HG02610 (cell line): ENCODE measurements at regions not wholly inside any gene's neighbourhood (a gene's known extent, or its start where the extent isn't known, plus 50 kb on each side); places are given as distances from the start of the nearest gene placed in this dataset.
"Not testable (repeated sequence)": the region's sequence is repeated elsewhere in the genome, so short reads cannot be mapped to it uniquely, and the experiment has no call there.

ENCODE experiments used
- ATAC-seq: cut with Tn5 transposase; IDR thresholded peaks from one replicate; pipeline ENCODE4 v1.9.1; 2021; ENCODE audit warnings: mild to moderate bottlenecking, moderate library complexity; ENCODE audit not compliant: unreplicated experiment

DNA sequence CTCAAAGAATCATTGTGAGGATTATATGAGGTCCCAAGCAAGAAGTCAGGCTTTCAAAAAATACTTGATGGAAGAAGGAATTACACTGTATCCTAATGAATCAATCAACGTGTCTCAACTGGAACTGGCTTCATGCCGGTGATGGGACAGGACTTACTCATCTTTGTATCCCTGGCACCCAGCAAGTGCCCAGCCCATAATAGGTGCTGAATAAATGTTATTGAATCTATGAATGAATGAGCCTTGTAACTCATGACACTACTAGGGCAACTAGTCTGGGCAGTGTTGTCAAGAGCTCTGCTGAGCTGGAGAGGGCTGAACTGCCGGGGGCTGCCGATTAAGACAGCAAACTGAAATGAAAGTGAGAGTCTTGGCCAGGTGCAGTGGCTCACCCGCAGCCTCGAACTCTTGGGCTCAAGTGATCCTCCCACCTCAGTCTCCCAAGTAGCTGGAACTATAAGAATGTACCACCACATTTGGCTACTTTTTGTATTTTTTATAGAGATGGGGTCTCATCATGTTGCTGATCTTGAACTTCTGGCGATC, 87.2 kb upstream of the KIF5B start:
- ATAC-seq: no peak

DNA sequence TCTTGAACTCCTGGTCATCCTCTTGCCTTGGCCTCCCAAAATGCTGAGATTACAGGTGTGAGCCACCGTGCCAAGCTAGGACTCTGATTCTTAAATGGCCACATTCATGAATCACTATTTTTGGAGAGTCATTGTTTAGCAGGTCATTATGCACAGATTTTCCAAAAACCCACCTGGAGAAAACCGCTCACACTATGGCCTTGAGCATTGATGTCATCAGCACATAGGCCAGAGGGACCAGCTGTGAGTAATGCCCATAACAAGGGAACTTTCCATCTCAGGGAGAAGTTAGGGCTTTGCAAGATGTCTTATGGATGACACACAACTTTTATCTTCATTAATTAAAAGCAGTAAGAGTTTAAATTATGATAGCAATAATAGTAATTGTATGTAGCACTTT, 86.4 kb upstream of the KIF5B start:
- ATAC-seq: no peak

DNA sequence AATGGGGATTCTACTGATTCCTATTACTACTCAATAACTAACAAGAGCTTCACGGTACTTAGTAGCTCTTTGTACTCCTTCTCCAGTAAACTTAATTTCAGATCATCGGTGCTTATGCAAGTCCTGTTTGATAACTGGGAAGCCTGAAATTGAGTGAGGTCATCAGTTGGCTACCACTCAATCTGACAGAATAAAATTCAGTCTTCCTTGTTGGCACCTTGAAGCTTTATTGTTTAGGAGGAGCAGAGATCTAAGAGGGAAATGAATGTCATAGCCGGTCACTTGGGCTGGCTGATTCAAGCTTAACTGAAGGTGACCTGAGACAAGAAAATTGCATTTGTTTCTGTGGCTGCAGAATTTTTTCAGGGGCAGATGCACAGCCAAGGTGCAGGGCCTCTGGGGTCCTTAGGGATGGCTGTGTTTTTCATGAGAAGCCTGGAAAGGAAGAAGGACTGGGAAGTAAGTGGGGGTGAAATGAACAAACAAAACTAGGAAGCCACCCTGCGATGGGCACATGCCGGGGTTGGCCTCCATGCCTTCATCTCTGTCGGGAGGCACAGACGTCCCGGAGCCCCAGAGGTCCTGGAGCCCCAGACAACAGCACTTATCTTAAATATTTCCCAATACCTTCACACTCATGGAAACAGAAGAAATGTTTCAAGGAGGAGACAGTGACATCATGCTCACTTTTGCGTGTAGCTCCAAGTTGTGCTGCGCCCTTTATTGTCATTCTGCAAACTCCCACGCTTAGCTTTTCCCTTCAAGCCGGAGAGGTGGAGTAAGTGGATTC, 85.0 kb upstream of the KIF5B start:
- no peak for ATAC-seq

DNA sequence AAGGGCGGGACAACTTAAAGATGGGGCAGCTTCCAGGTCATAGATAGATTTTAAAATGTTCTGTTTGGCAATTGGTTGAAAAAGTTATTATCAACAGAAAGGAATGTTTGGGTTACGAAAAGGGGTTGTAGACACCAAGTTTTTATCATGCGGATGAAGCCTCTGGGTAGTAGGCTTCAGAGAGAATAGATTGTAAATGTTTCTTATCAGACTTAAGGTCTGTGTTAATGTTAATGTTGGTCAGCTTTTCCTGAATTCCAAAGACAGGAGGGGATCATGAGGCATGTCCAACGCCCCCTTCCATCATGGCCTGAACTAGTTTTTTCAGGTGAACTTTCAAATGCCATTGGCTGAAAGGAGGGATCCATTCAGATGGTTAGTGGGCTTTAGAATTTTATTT, 84.2 kb upstream of the KIF5B start:
- ATAC-seq: no peak

DNA sequence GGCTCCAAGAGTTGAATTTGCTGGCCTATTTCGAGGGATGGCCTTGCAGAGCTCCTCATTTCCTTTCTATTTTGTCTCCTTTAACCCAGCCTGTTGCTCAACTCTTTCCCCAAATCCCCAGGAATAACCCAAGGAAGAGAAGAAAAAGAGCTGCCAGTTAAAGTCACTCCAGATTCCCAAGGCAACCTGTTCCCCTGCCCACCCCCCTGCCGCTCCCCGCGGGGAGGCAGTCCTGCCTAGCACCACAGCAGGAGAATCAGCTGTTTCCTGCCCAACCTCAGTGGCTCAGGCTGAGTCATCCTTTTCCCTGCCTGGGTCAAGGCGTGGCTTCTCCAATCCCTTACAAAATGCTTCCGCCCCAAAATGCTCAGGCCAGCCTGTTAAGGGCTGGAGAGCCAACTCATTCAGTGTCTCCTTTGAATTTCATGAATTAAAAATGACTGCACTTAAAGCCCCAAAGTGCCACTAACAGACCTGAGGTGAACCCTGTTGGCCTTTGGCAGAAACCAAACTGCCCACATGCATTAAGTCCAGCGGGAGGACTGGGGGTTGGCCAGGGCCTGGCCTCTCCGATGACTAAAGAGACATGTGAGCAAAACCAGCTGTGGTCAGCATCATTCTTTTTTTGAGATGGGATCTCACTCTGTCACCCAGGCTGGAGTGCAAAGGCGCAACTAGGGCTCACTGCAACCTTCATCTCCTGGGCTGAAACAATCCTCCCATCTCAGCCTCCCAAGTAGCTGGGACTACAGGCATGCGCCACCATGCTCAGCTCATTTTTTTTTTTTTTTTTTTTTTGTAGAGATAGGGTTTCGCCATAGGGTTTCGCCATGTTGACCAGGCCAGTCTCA, 83.2 kb upstream of the KIF5B start:
- no peak for ATAC-seq

DNA sequence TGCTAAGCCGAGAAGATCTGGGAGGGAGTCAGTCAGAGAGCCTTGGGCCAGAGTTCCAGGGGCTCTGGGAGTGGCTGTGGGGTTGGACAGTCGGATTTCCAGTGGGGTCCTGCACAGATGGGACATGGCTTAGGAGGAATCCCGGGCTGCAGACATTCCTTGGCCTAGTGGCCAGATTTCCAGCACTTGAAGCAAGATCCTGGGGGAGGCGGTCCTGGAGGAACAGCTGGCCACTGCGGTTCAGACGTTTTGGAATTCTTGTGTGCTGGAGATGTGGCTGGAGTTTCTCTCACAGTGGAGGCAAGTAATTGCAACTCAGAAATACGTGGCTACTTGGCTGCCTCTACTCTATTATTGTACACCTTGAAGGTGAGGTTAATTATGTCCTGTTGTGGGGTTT, 80.7 kb upstream of the KIF5B start:
- not testable (repeated sequence) for ATAC-seq

DNA sequence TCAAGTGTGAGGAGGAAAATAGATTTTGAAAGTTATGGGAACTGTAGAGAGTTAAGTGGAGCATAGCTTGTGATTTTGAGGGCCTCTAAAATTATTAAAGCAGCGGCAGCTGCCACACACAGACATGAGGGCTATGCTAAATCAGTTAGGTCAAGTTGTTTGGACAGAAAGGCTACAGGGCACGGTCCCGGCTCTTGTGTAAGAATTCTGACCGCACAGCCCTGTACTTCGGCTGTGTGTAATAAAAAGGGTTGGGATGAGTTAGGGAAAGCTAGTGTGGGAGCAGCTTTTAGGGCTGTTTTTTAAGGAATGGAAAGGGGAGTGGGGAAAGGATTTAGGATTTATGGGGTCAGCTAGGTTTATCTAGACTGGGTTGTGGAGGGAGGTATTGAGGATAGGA, 79.6 kb upstream of the KIF5B start:
- ATAC-seq: not testable (repeated sequence)

DNA sequence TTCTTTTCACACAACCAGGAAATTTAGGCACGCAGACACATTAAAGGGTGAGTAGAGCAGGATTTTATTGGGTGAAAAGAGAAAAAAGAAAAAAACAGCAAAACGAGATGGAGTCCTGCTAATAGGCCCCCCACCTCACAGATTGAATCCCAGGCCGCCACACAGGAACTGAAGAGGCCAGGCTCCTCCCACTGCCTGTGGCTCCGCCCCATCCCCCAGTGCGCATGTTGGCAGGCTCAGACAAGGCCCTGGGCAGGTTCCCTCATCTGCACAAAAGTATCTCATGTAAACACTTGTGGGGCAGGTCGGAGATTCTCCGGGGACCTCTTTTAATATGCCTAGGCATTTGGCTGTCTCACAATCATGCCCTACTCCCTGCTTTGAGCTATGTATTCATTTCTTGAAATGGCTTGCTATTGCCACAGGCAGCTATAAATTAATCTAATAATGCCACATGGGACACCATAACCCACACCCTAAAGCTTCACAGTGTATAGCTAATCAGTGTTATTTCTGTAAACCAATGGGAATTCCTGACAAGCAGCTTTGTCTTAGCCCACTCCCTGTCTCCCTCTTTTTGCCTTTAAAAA, 76.2 kb upstream of the KIF5B start:
- no peak for ATAC-seq

DNA sequence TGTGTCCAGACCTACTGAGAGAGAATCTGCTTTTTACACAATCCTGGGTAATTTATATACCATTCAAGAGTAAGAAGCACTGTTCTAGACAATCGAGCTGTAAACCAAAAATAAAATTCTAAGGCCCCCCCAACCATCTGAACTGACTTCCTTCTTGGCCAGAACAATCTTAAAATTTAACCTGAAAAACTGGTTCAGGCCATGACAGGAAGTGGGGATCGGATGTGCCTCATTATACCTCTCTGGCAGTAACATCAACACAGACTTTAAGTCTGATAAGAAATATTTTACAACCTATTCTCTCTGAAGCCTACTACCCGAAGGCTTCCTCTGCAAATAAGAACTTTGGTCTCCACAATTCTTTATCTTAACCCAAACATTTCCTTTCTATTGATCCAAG, 75.2 kb upstream of the KIF5B start:
- no peak for ATAC-seq

DNA sequence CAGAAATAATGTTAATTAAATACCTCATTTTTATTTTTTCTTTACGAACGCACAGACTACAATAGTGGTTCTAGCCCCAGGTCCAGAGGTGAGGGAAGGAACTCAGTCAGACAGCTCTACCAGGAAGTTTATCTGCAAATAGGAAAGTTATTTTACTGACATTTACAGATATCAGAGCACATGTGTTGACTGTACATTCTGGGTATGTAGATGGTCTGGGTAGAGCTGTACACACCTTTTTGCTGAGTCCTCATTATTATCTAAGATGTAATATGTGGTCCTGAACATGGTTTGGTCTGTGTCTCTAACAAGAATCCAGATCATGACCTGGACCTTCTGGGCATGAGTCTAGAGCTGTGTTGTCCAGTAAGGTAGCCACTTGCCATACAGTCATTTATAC, 74.6 kb upstream of the KIF5B start:
- ATAC-seq: no peak

DNA sequence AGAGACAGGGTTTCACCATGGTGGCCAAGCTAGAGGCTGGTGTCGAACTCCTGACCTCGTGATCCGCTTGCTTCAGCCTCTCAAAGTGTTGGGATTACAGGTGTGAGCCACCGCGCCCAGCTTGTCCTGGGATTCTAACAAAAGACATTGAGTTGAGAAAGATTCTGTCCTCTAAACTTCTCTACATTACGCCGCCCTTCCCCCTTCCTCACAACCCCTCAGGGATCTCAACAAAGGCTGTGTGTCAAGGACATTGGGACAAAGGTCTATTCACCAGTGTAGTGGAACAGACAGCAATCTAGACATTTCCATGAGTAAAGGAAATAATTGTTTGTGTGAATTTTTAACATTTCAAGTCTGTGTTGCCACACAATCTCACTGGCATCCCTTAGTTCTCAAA, 68.8 kb upstream of the KIF5B start:
- ATAC-seq: no peak

DNA sequence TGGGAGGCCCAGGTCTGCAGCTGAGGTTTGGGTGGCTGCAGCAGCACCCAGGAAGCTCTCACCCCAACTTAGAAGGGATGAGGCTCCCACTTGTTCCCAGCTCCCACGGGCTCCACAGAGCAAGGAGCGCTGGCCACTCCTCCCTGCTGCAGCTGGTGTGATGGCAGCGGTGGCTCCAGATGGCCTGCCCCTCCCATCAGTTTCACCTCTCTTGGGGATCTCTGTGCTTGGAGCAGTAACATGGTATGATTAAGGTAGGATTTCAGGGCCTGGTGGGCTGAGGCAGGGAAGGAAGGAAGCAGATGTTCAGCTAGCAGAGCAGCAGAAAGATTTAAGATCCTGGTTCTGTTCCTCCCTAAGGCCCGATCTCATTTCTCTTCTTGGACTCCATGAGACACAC, 66.8 kb upstream of the KIF5B start:
- ATAC-seq: no peak

DNA sequence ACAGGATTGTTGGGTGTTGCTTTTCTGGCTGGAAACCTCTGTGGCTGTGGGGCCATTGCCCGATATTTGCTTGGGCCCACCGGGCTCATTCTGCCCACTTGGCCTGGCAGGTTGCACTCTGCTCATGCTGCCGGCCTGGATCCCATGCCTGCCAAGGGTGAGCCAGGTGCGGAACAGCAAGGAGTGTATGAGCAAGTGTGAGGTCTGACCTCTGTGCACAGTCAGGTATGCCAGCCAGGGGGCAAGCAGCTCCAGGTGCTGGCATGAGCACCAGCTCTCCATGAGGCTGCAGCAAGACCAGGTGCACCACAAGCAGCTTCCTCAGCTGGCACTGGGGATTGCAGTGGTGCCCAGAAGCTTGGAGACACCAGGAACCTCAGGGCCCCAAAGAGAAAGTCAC, 65.4 kb upstream of the KIF5B start:
- ATAC-seq: no peak

DNA sequence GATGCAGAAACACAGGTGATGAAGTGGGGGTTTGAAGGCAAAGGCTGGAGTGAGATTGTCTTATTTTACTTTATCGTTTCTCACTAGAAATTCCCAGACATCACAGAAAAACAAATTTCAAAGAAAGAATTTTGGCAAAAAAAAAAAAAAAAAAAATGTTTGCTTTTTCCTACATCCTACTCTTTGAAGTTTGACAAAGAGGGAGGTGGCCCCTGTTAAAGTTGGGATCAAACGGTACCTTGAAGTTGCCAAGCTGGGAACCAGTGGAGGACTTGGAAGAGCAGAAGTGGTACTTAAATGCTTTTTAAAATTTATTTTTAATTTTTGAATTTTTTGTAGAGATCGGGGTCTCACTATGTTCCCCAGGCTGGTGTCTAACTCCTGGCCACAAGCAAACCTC, 63.9 kb upstream of the KIF5B start:
- ATAC-seq: no peak

DNA sequence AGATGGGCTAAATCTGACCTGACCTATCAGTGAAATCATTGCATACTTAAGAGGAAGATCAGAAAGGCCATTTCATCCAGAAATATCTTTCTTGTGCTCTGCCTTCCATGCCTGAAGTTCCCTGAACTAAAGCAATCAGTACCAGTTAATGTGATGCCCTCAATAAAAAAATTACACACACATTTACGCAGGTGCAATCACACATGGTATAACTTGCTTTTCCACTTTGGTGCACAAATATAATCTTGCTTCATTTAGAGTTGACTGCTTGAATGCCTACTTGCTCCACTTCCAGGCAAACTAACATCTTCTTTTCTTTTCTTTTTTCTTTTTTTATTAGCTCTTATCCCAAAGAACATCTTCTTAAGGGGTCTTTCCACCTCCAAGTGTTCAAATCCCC, 58.3 kb upstream of the KIF5B start:
- ATAC-seq: no peak

DNA sequence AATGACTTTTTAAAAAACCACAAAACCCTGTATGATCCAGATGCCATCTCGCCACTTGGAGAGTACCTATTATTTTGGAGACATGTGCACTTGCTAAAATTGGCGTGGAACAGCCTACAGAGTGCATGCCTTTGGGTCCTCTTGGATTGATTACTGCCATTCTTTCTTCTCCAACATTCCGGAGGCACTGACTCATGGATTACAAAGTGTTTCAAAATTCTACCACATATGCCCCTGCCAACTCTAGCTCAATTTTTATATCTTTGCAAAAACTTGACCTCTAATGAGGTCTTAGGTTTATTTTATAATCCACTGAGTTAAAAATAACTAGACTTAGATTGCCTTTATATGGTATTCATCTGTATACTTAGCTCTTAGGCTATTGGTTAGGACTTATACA, 55.8 kb upstream of the KIF5B start:
- ATAC-seq: no peak

DNA sequence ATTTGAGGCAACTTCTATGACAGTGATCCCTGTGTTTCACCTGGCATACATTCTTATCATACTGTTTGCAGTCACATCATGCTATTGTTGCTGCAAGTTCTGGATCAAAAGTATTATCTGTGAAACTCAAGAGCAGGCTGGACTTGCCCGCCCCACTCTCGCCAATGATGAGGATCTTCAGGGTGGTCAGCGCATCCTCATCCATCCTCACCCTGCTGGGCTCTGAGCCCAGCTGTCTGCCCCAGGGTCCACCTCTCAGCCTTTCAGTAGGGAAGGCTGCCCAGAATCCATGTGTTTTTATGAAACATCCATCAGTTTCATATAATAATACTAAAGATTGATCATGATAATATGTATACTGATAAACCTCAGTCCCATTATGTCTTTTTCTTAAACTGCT, 55.4 kb upstream of the KIF5B start:
- ATAC-seq: no peak

DNA sequence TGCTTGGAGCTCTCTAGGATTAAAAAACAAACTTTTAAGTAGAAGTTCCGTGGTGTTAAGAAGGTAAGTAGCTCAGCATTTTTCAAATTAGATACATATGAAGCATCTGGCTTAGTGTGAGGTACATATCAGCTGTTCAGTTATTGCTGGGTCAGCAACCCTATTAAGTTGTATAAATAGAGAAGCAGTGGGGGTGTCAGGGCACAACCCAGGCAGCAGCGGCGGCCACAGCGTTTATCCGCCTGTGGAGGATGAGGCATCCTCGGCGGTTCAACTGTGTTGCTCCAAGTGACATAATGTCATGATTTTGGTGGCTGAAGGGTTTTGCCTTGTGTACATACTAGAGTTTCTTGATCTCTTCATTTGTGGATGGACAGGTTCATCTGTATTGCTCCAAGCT, 54.6 kb upstream of the KIF5B start:
- no peak for ATAC-seq

DNA sequence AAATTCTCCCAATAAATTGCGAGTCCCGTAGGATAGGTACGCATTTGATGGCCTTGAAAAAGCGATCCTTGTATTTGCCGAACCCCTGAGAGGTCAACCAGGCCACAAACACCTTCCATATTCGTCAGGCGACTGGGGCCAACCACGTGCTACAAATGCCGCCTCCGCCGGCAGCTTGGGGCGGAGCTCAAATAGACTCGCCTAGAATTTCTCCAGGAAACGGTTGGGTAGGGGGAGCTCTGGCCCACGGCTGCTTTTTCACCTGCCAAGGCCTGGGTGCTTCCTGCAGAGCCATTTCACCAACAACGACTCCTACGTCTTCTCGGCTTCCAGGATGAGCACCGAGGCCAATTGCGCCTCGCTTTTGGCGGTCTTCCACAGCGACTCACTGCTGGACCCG, 53.4 kb upstream of the KIF5B start:
- ATAC-seq: no peak
